ENCODE measurements at regions not wholly inside any gene's neighbourhood (a gene's known extent, or its start where the extent isn't known, plus 50 kb on each side); places are given as distances from the start of the nearest gene placed in this dataset.
A peak's percentile ranks its signal among the peaks of the same experiment; 100 is the strongest.

- peak; percentile 90 for DNase-seq (ENCODE audit: low spot score)
- 1% methylated on average over 51 of the region's 51 CpGs for WGBS
- Histone ChIP-seq H3K9me3 (ENCODE audit: control insufficient read depth in 4 of 4, low read length in 3 of 4) (peaks cover 0 to 2% (median 0%) of the 10 kb centered on the region in 4 donors), H3K9ac (ENCODE audit: low read depth in 1 of 2, low read length in 2 of 2) (peak overlapping the region; percentile 34 to 59), H3K27me3 (ENCODE audit: control insufficient read depth in 4 of 4, insufficient read depth in 4 of 4, low read length in 3 of 4) (no peaks in the 10 kb centered on the region), H3K27ac (ENCODE audit: low read depth in 1 of 2, low read length in 2 of 2) (peak overlapping the region; percentile 78 to 85), H3K36me3 (ENCODE audit: control insufficient read depth in 4 of 4, insufficient read depth in 3 of 4, low read depth in 1 of 4, low read length in 3 of 4) (no peaks in the 10 kb centered on the region), H3K4me1 (ENCODE audit: control insufficient read depth in 4 of 4, insufficient read depth in 4 of 4, low read length in 3 of 4) (peaks cover 2 to 38% (median 17%) of the 10 kb centered on the region in 4 donors), H3K4me3 (ENCODE audit: low read depth in 1 of 3, low read length in 3 of 3) (peak overlapping the region; percentile 52 to 74 (median 71))
- TF ChIP-seq RAD21 (IDR thresholded peaks at IDR 0.05) (peak; percentile 12 to 27), FOXA2 (IDR thresholded peaks at IDR 0.05) (no peak), EGR1 (IDR thresholded peaks at IDR 0.05; ENCODE audit: low read depth in 2 of 2) (no peak), FOXA1 (IDR thresholded peaks at IDR 0.05) (no peak), CTCF (IDR thresholded peaks at IDR 0.05; ENCODE audit: low read depth, low read length, missing input control) (no peak), RXRA (IDR thresholded peaks at IDR 0.05) (peak; percentile 17 to 52), YY1 (IDR thresholded peaks at IDR 0.05) (peak; percentile 87), ZBTB33 (IDR thresholded peaks at IDR 0.05) (peak; percentile 72), MAX (IDR thresholded peaks at IDR 0.05) (peak; percentile 42), JUND (IDR thresholded peaks at IDR 0.05) (no peak), GABPA (IDR thresholded peaks at IDR 0.05 in 1 of 2, conservative IDR thresholded peaks at IDR 0.05 in 1 of 2) (no peak), REST (IDR thresholded peaks at IDR 0.05) (peak; percentile 93), NR2F2 (IDR thresholded peaks at IDR 0.05) (no peak), ATF3 (IDR thresholded peaks at IDR 0.05) (no peak), HNF4G (IDR thresholded peaks at IDR 0.05) (no peak), TAF1 (conservative IDR thresholded peaks at IDR 0.05) (peak; percentile 98), SP1 (IDR thresholded peaks at IDR 0.05) (peak; percentile 66), HNF4A (conservative IDR thresholded peaks at IDR 0.05) (no peak)
Measured at GRCh38 chr6:27809939-27810767, 102.0 kb downstream of the OR2B2 start.
